HL-60 (cell line): ENCODE measurements at regions not wholly inside any gene's neighbourhood (a gene's known extent, or its start where the extent isn't known, plus 50 kb on each side); places are given as distances from the start of the nearest gene placed in this dataset.

Experiments
- POLR2AphosphoS5 ChIP-seq: IDR thresholded peaks from 2 replicates; pipeline ENCODE4 v1.6.1; 2012; ENCODE audit warnings: low read depth
- TF ChIP-seq, protein P1 (sequence below): IDR thresholded peaks from 2 replicates; pipeline ENCODE4 v1.6.1; 2012; ENCODE audit warnings: low read depth; ENCODE audit not compliant: insufficient replicate concordance

DNA sequence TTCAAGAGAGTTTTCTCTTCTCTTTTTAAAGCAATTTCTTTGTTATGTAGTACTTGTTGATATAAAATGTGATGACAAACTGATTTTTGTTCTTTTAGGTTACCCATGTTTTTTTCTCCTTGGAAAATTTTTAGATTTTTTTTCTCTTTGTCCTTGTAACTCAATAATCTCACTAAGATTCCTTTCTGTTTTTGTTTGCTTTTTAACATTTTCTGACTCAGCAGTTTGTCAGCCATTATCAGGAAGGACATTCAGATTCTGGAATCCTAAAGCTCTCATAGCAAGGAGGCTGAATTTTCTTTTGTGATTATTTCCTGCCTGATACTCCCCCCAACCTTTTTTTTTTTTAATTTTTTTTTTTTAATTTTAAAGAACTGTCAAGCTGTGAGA lies 75.2 kb upstream of the CITED2 start:
- TF ChIP-seq POLR2AphosphoS5: no peak
- TF ChIP-seq, protein P1, sequence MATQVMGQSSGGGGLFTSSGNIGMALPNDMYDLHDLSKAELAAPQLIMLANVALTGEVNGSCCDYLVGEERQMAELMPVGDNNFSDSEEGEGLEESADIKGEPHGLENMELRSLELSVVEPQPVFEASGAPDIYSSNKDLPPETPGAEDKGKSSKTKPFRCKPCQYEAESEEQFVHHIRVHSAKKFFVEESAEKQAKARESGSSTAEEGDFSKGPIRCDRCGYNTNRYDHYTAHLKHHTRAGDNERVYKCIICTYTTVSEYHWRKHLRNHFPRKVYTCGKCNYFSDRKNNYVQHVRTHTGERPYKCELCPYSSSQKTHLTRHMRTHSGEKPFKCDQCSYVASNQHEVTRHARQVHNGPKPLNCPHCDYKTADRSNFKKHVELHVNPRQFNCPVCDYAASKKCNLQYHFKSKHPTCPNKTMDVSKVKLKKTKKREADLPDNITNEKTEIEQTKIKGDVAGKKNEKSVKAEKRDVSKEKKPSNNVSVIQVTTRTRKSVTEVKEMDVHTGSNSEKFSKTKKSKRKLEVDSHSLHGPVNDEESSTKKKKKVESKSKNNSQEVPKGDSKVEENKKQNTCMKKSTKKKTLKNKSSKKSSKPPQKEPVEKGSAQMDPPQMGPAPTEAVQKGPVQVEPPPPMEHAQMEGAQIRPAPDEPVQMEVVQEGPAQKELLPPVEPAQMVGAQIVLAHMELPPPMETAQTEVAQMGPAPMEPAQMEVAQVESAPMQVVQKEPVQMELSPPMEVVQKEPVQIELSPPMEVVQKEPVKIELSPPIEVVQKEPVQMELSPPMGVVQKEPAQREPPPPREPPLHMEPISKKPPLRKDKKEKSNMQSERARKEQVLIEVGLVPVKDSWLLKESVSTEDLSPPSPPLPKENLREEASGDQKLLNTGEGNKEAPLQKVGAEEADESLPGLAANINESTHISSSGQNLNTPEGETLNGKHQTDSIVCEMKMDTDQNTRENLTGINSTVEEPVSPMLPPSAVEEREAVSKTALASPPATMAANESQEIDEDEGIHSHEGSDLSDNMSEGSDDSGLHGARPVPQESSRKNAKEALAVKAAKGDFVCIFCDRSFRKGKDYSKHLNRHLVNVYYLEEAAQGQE: no peak
